HEK293 (cell line): ENCODE measurements at regions not wholly inside any gene's neighbourhood (a gene's known extent, or its start where the extent isn't known, plus 50 kb on each side); places are given as distances from the start of the nearest gene placed in this dataset.

Source experiments
- CTCF ChIA-PET: fragments of 350-600 bp; formaldehyde crosslinking; extraction: SDS; loops from one replicate; lab custom pipeline; 2021; ENCODE audit warnings: antibody characterized with exemption; lab: Yijun Ruan, JAX
- POLR2A ChIA-PET: fragments of 300-600 bp; formaldehyde crosslinking; extraction: SDS; loops from one replicate; lab custom pipeline; 2020; ENCODE audit warnings: antibody characterized with exemption, inconsistent platforms; lab: Yijun Ruan, JAX
- H3K27ac ChIP-seq: fragments of 200-500 bp; sonication (Bioruptor generic); 2 replicates; pipeline ENCODE4 v1.5.1; 2014; ENCODE audit warnings: low read depth, low read length, control low read depth, inconsistent platforms; ENCODE audit errors: extremely low read depth
- H3K36me3 ChIP-seq, 2 experiments: fragments of 200-500 bp in 1 of 2; sonication (Bioruptor generic) in 1 of 2; 1 replicate in 1 of 2; 2 replicates in 1 of 2; pipeline ENCODE4 v1.5.1; 2014 to 2017; ENCODE audit warnings: inconsistent platforms in 2 of 2, low read length in 2 of 2; ENCODE audit not compliant: control insufficient read depth in 2 of 2, insufficient read depth in 1 of 2
- H3K4me1 ChIP-seq: fragments of 200-500 bp; sonication (Bioruptor generic); 2 replicates; pipeline ENCODE4 v1.5.1; 2014; ENCODE audit warnings: mild to moderate bottlenecking, low read length, inconsistent platforms; ENCODE audit not compliant: control insufficient read depth, insufficient read depth
- H3K4me3 ChIP-seq: 2 replicates; pipeline ENCODE4 v1.5.1; 2011; ENCODE audit warnings: low read depth, mild to moderate bottlenecking, control low read depth, low read length, moderate library complexity
- H3K9me3 ChIP-seq: fragments of 200-500 bp; sonication (Bioruptor generic); 2 replicates; pipeline ENCODE4 v1.5.1; 2014; ENCODE audit warnings: low read depth, low read length, inconsistent platforms; ENCODE audit not compliant: control insufficient read depth, insufficient read depth
- EGR2 ChIP-seq: fragments of 450-650 bp; formaldehyde crosslinking; IDR thresholded peaks from 2 replicates; pipeline ENCODE4 v1.5.1; 2016; ENCODE audit warnings: low read depth, missing biosample characterization, missing genetic modification characterization
- KLF16 ChIP-seq: fragments of 450-650 bp; formaldehyde crosslinking; IDR thresholded peaks from 2 replicates; pipeline ENCODE4 v1.5.1; 2017; ENCODE audit warnings: missing biosample characterization, missing genetic modification characterization
- MEIS1 ChIP-seq: sonication (generic); formaldehyde crosslinking; IDR thresholded peaks from 2 replicates; pipeline ENCODE4 v1.8.1; 2022; ENCODE audit warnings: missing genetic modification reagents, mild to moderate bottlenecking, borderline replicate concordance
- MYNN ChIP-seq: fragments of 450-650 bp; formaldehyde crosslinking; IDR thresholded peaks from 2 replicates; pipeline ENCODE4 v1.5.1; 2016; ENCODE audit warnings: missing biosample characterization, missing genetic modification characterization, borderline replicate concordance
- MZF1 ChIP-seq: fragments of 450-650 bp; formaldehyde crosslinking; IDR thresholded peaks from 2 replicates; pipeline ENCODE4 v1.5.1; 2017; ENCODE audit warnings: missing biosample characterization, missing genetic modification characterization, borderline replicate concordance
- TCF7L2 ChIP-seq: IDR thresholded peaks from 2 replicates; pipeline ENCODE4 v1.6.1; 2011; ENCODE audit warnings: low read depth, mild to moderate bottlenecking, inconsistent platforms, low read length, moderate library complexity, borderline replicate concordance
- ZBTB21 ChIP-seq: fragments of 450-650 bp; formaldehyde crosslinking; IDR thresholded peaks from 2 replicates; pipeline ENCODE4 v1.5.1; 2017; ENCODE audit warnings: missing biosample characterization, missing genetic modification characterization
- ZBTB7A ChIP-seq: fragments of 450-650 bp; formaldehyde crosslinking; IDR thresholded peaks from 2 replicates; pipeline ENCODE4 v1.5.1; 2016; ENCODE audit warnings: low read depth, missing biosample characterization, missing genetic modification characterization
- ZIC2 ChIP-seq: fragments of 450-650 bp; formaldehyde crosslinking; IDR thresholded peaks from 2 replicates; pipeline ENCODE4 v1.5.1; 2016; ENCODE audit warnings: missing biosample characterization, missing genetic modification characterization
- ZNF112 ChIP-seq: fragments of 450-650 bp; formaldehyde crosslinking; IDR thresholded peaks from 2 replicates; pipeline ENCODE4 v1.5.0; 2017; ENCODE audit warnings: missing biosample characterization, missing genetic modification characterization
- ZNF157 ChIP-seq: fragments of 450-650 bp; formaldehyde crosslinking; IDR thresholded peaks from 2 replicates; pipeline ENCODE4 v1.5.1; 2016; ENCODE audit warnings: missing biosample characterization, missing genetic modification characterization
- ZNF274 ChIP-seq, 2 experiments: fragments of 200-500 bp in 1 of 2; fragments of 450-650 bp in 1 of 2; sonication (Bioruptor generic) in 1 of 2; formaldehyde crosslinking in 1 of 2; IDR thresholded peaks; 2 replicates each; pipeline versions ENCODE4 v1.5.1 to v1.6.1; 2014 to 2016; ENCODE audit warnings: borderline replicate concordance in 1 of 2, inconsistent platforms in 1 of 2, low read length in 1 of 2, missing biosample characterization in 1 of 2, missing genetic modification characterization in 1 of 2
- ZNF350 ChIP-seq: fragments of 450-650 bp; formaldehyde crosslinking; IDR thresholded peaks from 2 replicates; pipeline ENCODE4 v1.5.0; 2017; ENCODE audit warnings: missing biosample characterization, mild to moderate bottlenecking, missing genetic modification characterization
- ZNF394 ChIP-seq: fragments of 450-650 bp; formaldehyde crosslinking; IDR thresholded peaks from 2 replicates; pipeline ENCODE4 v1.5.1; 2016; ENCODE audit warnings: missing biosample characterization, missing genetic modification characterization, mild to moderate bottlenecking, moderate library complexity, borderline replicate concordance
- ZNF48 ChIP-seq: fragments of 450-650 bp; formaldehyde crosslinking; IDR thresholded peaks from 2 replicates; pipeline ENCODE4 v1.5.1; 2016; ENCODE audit warnings: missing biosample characterization, missing genetic modification characterization
- ZNF548 ChIP-seq: fragments of 450-650 bp; formaldehyde crosslinking; IDR thresholded peaks from 2 replicates; pipeline ENCODE4 v1.5.1; 2016; ENCODE audit warnings: missing biosample characterization, missing genetic modification characterization
- ZNF561 ChIP-seq: fragments of 450-650 bp; IDR thresholded peaks from 2 replicates; pipeline ENCODE4 v1.5.1; 2018; ENCODE audit warnings: missing biosample characterization, missing genetic modification characterization, borderline replicate concordance
- ZSCAN16 ChIP-seq: fragments of 450-650 bp; formaldehyde crosslinking; IDR thresholded peaks from 2 replicates; pipeline ENCODE4 v1.5.1; 2016; ENCODE audit warnings: missing biosample characterization, missing genetic modification characterization
- TF ChIP-seq, protein P1 (sequence below): fragments of 450-650 bp; formaldehyde crosslinking; IDR thresholded peaks from 2 replicates; pipeline ENCODE4 v1.5.1; 2016; ENCODE audit warnings: missing biosample characterization, missing genetic modification characterization
- TF ChIP-seq, protein P2 (sequence below): IDR thresholded peaks from 2 replicates; pipeline ENCODE4 v1.6.1; 2011; ENCODE audit warnings: mild to moderate bottlenecking, low read depth, low read length, borderline replicate concordance
- TF ChIP-seq, protein P3 (sequence below): fragments of 450-650 bp; formaldehyde crosslinking; IDR thresholded peaks from 2 replicates; pipeline ENCODE4 v1.5.1; 2016; ENCODE audit warnings: missing biosample characterization, missing genetic modification characterization
- TF ChIP-seq, protein P4 (sequence below): fragments of 450-650 bp; IDR thresholded peaks from 2 replicates; pipeline ENCODE4 v1.5.1; 2018; ENCODE audit warnings: missing biosample characterization, missing genetic modification characterization
- TF ChIP-seq, protein P5 (sequence below): fragments of 450-650 bp; formaldehyde crosslinking; IDR thresholded peaks from 2 replicates; pipeline ENCODE4 v1.5.1; 2016; ENCODE audit warnings: missing biosample characterization, missing genetic modification characterization

DNA sequence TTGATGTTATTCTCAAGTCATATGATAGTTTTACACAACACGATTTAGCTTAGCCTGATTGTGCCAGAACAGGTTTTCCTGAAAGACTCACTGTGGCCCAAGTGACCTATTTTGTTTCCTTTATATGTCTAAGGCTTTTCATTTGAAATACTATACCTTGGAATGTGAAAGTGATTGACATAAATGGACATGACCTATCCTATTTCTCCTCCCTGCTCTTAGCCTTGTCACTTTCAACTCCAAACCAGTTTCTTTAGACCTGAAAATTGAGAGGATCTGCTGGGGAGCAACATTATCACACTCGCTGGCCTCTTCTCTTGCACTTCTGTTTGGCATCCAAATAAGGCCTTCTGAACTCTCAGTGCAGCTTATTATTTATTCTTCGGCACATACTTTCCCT is 496.8 kb downstream of the MAT2B start:
- TF ChIP-seq ZNF274 (IDR thresholded peaks at IDR 0.05; ENCODE audit: low read length) (no peak), ZNF274 (tag by site-specific recombination; IDR thresholded peaks at IDR 0.05; ENCODE audit: borderline replicate concordance) (no peak), ZBTB7A (no peak), ZSCAN16 (no peak), ZNF561 (tag by site-specific recombination) (no peak)
- TF ChIP-seq, protein P1, sequence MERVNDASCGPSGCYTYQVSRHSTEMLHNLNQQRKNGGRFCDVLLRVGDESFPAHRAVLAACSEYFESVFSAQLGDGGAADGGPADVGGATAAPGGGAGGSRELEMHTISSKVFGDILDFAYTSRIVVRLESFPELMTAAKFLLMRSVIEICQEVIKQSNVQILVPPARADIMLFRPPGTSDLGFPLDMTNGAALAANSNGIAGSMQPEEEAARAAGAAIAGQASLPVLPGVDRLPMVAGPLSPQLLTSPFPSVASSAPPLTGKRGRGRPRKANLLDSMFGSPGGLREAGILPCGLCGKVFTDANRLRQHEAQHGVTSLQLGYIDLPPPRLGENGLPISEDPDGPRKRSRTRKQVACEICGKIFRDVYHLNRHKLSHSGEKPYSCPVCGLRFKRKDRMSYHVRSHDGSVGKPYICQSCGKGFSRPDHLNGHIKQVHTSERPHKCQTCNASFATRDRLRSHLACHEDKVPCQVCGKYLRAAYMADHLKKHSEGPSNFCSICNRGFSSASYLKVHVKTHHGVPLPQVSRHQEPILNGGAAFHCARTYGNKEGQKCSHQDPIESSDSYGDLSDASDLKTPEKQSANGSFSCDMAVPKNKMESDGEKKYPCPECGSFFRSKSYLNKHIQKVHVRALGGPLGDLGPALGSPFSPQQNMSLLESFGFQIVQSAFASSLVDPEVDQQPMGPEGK (tag by site-specific recombination) = no peak
- Histone ChIP-seq H3K27ac (no peak overlapping the region), H3K9me3 (no peaks in the 10 kb centered on the region), H3K4me3 (no peak overlapping the region), H3K4me1 (no peaks in the 10 kb centered on the region), H3K36me3 (no peaks in the 10 kb centered on the region)
- POLR2A ChIA-PET = no interaction called here
- CTCF ChIA-PET = interaction anchor here (0.7 kb wide), 1 partner anchor 11 kb away, joined by 3 read pairs; no protein-coding TSS in a partner anchor

DNA sequence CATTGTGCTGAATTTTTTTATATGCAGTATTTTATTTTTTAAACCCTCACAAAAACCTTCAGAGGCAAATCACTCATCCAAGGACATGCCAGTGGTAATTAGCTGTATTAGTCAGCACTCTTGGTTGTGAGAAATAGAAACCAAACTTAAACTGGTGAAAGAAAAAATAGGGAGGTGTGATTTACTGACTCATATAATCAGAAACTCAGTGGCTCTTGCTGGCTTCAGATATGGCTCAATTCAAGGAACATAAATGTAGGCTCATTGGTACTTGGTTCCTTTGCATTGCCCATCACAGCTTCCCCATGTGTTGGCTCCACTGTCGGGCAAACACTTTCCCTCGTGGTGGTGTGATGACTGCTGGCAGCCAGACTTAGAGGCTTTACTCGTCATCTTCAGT is 497.2 kb downstream of the MAT2B start:
- H3K4me1 ChIP-seq = no peaks in the 10 kb centered on the region
- H3K9me3 ChIP-seq = no peaks in the 10 kb centered on the region
- ChIA-PET POLR2A (no interaction called here), CTCF (interaction anchor here (0.7 kb wide), 1 partner anchor 10 kb away, joined by 3 read pairs; no protein-coding TSS in a partner anchor)
- no peaks in the 10 kb centered on the region for H3K36me3 ChIP-seq
- H3K4me3 ChIP-seq = no peak overlapping the region
- no peak for TF ChIP-seq ZBTB21 (tag by site-specific recombination)
- no peak overlapping the region for H3K27ac ChIP-seq

DNA sequence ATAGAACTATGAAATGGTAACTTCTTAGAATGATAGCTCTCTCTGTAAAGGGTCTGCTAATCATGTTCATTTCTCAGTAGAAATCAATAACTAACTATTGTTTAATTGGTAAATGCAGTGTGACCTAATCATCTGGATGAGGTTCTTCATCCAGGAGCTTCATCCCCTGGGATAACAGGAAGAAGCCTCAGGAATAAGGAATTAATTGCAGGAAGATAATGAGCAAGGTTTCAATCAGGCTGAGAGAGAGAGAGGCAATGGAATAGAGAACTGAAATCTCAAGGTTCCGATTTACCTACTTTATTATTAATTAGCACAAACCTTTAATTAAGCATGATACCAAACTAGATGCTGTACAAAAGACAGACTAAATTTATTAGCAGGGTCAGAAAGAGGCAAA is 499.7 kb downstream of the MAT2B start:
- Histone ChIP-seq H3K36me3 (no peaks in the 10 kb centered on the region), H3K4me3 (no peak overlapping the region), H3K27ac (no peak overlapping the region), H3K9me3 (no peaks in the 10 kb centered on the region), H3K4me1 (no peaks in the 10 kb centered on the region)
- CTCF ChIA-PET = no interaction called here
- TF ChIP-seq ZNF112 (tag by site-specific recombination) (no peak), MEIS1 (CRISPR knock-in tag) (no peak), MYNN (tag by site-specific recombination) (no peak), TCF7L2 (no peak), EGR2 (tag by site-specific recombination) (no peak), MZF1 (tag by site-specific recombination) (no peak), KLF16 (tag by site-specific recombination) (no peak), ZNF548 (tag by site-specific recombination) (no peak), ZNF48 (tag by site-specific recombination) (no peak), ZIC2 (tag by site-specific recombination) (no peak), ZNF350 (no peak), ZNF157 (tag by site-specific recombination) (no peak), ZNF394 (no peak)
- TF ChIP-seq, protein P2, sequence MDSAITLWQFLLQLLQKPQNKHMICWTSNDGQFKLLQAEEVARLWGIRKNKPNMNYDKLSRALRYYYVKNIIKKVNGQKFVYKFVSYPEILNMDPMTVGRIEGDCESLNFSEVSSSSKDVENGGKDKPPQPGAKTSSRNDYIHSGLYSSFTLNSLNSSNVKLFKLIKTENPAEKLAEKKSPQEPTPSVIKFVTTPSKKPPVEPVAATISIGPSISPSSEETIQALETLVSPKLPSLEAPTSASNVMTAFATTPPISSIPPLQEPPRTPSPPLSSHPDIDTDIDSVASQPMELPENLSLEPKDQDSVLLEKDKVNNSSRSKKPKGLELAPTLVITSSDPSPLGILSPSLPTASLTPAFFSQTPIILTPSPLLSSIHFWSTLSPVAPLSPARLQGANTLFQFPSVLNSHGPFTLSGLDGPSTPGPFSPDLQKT = no peak
- TF ChIP-seq, protein P3, sequence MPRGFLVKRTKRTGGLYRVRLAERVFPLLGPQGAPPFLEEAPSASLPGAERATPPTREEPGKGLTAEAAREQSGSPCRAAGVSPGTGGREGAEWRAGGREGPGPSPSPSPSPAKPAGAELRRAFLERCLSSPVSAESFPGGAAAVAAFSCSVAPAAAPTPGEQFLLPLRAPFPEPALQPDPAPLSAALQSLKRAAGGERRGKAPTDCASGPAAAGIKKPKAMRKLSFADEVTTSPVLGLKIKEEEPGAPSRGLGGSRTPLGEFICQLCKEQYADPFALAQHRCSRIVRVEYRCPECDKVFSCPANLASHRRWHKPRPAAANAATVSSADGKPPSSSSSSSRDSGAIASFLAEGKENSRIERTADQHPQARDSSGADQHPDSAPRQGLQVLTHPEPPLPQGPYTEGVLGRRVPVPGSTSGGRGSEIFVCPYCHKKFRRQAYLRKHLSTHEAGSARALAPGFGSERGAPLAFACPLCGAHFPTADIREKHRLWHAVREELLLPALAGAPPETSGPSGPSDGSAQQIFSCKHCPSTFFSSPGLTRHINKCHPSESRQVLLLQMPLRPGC (tag by site-specific recombination) = no peak
- TF ChIP-seq, protein P4, sequence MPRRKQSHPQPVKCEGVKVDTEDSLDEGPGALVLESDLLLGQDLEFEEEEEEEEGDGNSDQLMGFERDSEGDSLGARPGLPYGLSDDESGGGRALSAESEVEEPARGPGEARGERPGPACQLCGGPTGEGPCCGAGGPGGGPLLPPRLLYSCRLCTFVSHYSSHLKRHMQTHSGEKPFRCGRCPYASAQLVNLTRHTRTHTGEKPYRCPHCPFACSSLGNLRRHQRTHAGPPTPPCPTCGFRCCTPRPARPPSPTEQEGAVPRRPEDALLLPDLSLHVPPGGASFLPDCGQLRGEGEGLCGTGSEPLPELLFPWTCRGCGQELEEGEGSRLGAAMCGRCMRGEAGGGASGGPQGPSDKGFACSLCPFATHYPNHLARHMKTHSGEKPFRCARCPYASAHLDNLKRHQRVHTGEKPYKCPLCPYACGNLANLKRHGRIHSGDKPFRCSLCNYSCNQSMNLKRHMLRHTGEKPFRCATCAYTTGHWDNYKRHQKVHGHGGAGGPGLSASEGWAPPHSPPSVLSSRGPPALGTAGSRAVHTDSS (tag by site-specific recombination) = no peak
- TF ChIP-seq, protein P5, sequence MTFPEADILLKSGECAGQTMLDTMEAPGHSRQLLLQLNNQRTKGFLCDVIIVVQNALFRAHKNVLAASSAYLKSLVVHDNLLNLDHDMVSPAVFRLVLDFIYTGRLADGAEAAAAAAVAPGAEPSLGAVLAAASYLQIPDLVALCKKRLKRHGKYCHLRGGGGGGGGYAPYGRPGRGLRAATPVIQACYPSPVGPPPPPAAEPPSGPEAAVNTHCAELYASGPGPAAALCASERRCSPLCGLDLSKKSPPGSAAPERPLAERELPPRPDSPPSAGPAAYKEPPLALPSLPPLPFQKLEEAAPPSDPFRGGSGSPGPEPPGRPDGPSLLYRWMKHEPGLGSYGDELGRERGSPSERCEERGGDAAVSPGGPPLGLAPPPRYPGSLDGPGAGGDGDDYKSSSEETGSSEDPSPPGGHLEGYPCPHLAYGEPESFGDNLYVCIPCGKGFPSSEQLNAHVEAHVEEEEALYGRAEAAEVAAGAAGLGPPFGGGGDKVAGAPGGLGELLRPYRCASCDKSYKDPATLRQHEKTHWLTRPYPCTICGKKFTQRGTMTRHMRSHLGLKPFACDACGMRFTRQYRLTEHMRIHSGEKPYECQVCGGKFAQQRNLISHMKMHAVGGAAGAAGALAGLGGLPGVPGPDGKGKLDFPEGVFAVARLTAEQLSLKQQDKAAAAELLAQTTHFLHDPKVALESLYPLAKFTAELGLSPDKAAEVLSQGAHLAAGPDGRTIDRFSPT = no peak
- POLR2A ChIA-PET = no interaction called here
